Fibroblast of skin of abdomen (primary cell): ENCODE measurements at regions not wholly inside any gene's neighbourhood (a gene's known extent, or its start where the extent isn't known, plus 50 kb on each side); places are given as distances from the start of the nearest gene placed in this dataset.
A peak's percentile ranks its signal among the peaks of the same experiment; 100 is the strongest.

ENCODE experiments used
- DNase-seq: peaks from one replicate; pipeline ENCODE4 v3.0.0-alpha.2; 2013

DNA sequence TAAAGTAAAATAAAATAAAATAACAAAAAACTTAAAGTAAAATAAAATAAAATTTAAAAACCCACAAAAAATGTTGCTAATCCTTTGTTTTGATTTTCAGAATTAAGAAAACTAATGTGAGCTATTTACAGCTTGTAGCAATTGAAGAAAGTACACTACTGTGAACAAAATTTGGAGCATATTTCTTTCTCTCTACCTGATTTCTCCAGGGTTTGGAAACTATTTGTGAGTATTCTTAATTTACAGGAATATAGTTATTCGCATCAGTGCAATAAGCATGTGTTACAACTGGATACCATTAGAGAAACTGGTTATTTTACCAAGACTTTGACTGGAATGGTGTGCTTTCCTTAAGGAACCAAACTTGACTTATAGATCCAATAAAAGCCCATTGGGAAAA, 86.1 kb upstream of the CNOT2 start:
- DNase-seq: no peak

DNA sequence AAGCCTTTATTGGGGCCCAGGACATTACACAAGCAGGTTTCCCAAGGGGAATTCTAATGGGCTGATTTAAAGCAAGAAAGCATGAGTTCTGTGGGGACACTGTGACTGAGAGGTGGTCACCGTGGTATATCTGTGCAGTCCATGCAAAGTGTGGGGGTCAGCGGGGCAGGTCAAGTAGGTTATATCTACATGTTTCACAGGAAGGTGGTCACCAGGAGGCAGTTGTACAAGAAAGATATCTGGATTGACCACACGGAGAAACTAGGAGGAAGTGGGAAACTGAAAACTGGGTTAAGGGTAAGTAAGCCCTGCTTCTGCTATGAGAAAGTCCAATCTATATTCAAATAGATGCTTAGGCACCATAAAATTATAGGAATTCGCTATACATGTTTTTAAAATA, 77.8 kb upstream of the CNOT2 start:
- DNase-seq: no peak

DNA sequence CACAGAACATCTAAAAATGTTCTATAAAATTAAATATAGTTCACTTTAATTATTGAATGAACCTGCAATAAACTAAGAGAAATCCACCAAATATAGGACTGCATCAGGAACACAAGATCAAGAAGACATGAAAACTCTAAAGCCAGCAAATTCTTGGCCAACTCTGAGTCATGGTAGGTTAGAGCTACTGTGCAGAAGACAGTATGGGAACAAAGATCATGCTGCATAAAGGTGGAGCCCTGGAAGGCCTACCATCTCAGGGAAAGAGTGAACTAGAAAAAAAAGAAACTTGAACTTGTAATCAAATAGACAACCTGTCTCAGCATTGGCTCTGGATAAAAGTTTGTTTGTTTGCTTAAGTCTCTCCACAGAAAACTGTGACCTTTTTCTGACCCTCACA, 66.9 kb upstream of the CNOT2 start:
- DNase-seq: no peak

DNA sequence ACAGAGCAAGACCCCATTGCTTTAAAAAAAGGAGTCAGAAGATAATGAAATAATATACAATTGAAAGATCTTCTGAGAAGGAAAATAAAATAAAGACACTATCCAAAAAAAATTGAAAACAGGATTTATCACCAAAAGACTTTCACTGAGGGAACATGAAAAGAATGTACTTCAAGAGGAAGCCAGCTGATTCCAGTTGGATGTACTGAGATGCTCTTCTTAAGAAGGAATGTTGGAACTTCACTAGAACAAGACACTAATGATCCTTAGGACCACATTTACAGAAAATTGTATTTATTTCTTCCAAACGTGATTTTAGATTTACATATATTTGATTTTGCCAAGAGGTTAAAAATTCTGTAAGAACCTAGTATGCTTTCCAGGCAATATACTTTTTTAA, 65.6 kb upstream of the CNOT2 start:
- no peak for DNase-seq

DNA sequence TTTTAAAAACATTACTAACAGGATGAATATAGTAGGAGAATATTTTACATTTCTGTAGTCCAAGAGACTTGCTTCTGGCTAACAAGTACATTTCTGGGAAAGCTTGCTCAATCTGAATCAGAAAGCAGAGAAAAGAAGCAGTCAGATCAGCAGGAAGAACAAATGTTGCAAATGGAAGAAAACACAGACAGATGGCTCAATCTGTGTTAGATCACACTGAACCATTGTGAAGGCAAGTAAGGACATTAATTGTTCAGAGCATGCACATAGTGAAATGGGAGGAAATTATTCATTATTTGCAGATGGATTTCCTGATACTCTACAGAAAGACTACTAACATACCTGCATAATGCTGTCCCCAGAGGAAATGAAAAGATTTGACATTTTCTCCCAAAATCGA, 65.2 kb upstream of the CNOT2 start:
- DNase-seq: peak; percentile 12

DNA sequence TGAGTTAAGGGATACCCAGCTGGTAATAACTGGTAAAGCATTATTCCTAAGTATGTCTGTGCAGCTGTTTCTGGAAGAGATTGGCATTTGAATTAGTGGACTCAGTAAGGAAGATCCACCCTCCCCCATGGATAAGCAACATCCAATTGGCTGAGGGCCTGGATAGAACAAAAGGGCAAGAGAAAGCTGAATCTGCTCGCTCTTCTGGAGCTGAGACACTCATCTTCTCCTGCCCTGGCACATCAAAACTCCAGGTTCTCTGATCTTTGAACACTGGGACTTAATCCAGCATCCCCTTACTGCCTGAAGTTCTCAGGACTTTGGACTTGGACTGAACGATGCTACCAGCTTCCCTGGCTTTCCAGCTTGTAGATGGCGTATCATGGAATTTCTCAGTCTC, 63.1 kb upstream of the CNOT2 start:
- DNase-seq: no peak

DNA sequence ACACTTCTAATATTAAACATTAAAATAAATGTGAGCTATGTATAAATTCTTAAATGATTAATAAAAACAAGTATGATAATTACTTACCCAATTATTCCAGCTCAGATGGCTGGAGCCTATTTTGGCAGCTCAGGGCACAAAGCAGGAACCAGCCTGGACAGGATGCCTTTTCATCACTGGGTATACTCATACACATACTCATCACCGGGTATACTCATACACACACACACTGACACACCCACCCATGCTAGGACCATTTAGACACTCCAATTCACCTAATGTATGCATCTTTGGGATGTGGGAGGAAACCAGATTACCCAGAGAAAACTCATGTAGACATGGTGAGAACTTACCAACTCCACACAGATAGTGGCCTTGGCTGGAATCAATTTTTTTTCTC, 57.9 kb upstream of the CNOT2 start:
- DNase-seq: no peak

DNA sequence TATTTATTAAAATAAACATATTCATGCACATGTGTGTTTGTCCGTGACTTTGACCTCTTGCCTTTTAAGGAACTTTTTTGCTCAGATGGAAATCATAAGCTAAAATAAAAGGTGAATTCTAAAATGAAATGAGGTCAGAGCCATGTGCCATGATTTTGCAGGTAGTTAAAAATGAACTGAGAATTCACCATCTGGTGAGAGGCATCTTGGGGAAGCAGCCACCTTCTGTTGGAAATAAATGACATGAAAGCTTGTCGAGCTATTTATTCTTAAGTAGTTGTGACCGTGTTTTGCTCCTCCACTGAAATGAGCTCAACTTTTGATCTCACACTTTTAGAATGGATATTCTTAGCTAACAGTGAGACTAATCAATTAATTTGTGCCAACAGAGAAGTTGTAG, 56.8 kb upstream of the CNOT2 start:
- no peak for DNase-seq

DNA sequence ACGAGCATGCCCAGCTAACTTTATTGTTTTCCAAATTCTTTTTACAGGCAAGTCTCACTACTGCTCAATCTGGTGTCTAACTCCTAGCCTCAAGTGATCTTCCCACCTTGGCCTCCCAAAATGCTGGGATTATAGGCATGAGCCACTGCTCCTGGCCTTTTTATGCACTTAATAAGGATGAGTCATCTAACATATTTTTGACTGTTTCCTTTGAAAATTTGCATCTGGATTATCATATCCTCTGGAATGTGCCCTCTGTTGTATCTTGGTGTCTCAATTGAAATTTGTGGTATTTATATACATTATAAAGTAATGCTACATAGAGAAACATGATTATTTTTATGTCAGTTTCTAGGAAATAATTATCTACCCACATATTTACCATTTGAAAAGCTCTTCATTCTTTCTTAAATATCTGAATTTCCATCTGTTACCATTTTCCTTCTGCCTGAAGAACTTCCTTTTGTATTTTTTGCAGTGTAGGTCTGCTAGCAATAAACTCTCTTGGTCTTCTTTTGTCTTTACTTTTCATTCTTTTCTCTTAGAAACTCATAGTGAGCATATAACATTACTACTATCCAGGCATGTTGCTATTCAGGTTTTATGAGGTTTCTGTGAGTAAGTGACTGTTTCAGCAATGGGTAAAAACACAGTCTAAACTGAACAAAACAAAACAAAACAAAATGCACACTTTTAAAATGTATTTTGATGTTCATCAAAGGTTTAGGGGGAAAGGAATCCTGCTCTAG, 52.8 kb upstream of the CNOT2 start:
- peak; percentile 81 for DNase-seq
